ENCODE measurements at regions not wholly inside any gene's neighbourhood (a gene's known extent, or its start where the extent isn't known, plus 50 kb on each side); places are given as distances from the start of the nearest gene placed in this dataset.
"Not testable (repeated sequence)": the region's sequence is repeated elsewhere in the genome, so short reads cannot be mapped to it uniquely, and the experiment has no call there.

DNA sequence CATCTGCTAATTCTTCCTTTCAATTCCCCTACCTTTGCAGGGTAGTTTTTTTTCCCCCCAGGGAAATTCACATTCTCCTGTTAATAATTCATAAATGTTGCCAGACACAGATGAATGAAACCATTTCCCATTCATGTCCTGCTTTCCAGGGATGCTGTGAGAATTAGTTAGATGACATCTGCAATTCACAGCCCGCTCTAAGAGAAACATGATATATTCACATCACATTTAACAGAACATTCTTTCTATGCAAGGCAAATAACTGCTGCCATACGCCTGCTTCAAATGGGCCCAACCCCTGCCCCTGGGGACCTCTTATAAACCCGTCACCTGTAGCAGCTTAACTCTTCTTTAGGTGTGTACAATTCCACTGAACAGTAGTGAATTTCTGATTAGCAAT lies 110.6 kb upstream of the CTAGE1 start:
- H3K4me2 ChIP-seq (replicated peaks; ENCODE audit: extremely low read depth, low read length, poor library complexity, severe bottlenecking): no peak overlapping the region
- H3K4me1 ChIP-seq (ENCODE audit: control insufficient read depth in 1 of 2, insufficient read depth in 2 of 2, low read length in 2 of 2): no peaks in the 10 kb centered on the region
- H3K27ac Mint-ChIP-seq: no peak overlapping the region
- H3K27me3 Mint-ChIP-seq (ENCODE audit: low read depth in 3 of 3): no peaks in the 10 kb centered on the region
- H3K4me3 ChIP-seq (replicated peaks in 1 of 3; ENCODE audit: low read depth in 2 of 3, low read length in 3 of 3): no peak overlapping the region
- no peaks in the 10 kb centered on the region for H3K36me3 Mint-ChIP-seq
- no peak overlapping the region for H3K27ac ChIP-seq (ENCODE audit: low read depth in 1 of 2, low read length in 2 of 2)
- intact Hi-C loops (cut with micrococcal nuclease): no loop called here
- DNase-seq: no peak
- H3K4me3 Mint-ChIP-seq: no peak overlapping the region
- no peaks in the 10 kb centered on the region for H3K4me1 Mint-ChIP-seq
- no peak overlapping the region for H2AFZ ChIP-seq (ENCODE audit: insufficient read depth, low read depth, low read length, poor library complexity, severe bottlenecking)
- WGBS (ENCODE audit: insufficient coverage): no CpG with 5 or more reads among the region's 3 CpGs
- no peaks in the 10 kb centered on the region for H3K36me3 ChIP-seq (replicated peaks in 1 of 2; ENCODE audit: control insufficient read depth in 1 of 2, insufficient read depth in 2 of 2, low read length in 2 of 2)
- H3K27me3 ChIP-seq (ENCODE audit: control insufficient read depth in 2 of 2, insufficient read depth in 2 of 2, low read length in 2 of 2): no peaks in the 10 kb centered on the region
- H4K20me1 ChIP-seq (ENCODE audit: insufficient read depth, low read length): no peaks in the 10 kb centered on the region
- peaks cover 0 to 24% (median 13%) of the 10 kb centered on the region in 7 donors for H3K9me3 Mint-ChIP-seq
- H3K9ac ChIP-seq (ENCODE audit: insufficient read depth, low read length, poor library complexity, severe bottlenecking): no peak overlapping the region
- no peaks in the 10 kb centered on the region for H3K79me2 ChIP-seq (ENCODE audit: insufficient read depth, low read length)
- TF ChIP-seq CTCF (IDR thresholded peaks at IDR 0.05): no peak
- H3K9me3 ChIP-seq (replicated peaks in 1 of 2; ENCODE audit: control insufficient read depth in 1 of 2, insufficient read depth in 1 of 2, low read length in 2 of 2): peaks cover 0 to 13% of the 10 kb centered on the region in 2 donors

DNA sequence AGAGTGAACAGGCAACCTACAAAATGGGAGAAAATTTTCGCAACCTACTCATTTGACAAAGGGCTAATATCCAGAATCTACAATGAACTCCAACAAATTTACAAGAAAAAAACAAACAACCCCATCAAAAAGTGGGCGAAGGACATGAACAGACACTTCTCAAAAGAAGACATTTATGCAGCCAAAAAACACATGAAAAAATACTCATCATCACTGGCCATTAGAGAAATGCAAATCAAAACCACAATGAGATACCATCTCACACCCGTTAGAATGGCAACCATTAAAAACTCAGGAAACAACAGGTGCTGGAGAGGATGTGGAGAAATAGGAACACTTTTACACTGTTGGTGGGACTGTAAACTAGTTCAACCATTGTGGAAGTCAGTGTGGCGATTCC lies 117.0 kb upstream of the CTAGE1 start:
- H3K4me3 Mint-ChIP-seq; H3K27me3 ChIP-seq (ENCODE audit: control insufficient read depth in 2 of 2, insufficient read depth in 2 of 2, low read length in 2 of 2); H2AFZ ChIP-seq (ENCODE audit: insufficient read depth, low read depth, low read length, poor library complexity, severe bottlenecking); H3K4me3 ChIP-seq (replicated peaks in 1 of 3; ENCODE audit: low read depth in 2 of 3, low read length in 3 of 3); H3K36me3 Mint-ChIP-seq; H4K20me1 ChIP-seq (ENCODE audit: insufficient read depth, low read length); H3K9ac ChIP-seq (ENCODE audit: insufficient read depth, low read length, poor library complexity, severe bottlenecking); H3K27ac ChIP-seq (ENCODE audit: low read depth in 1 of 2, low read length in 2 of 2); intact Hi-C loops (cut with micrococcal nuclease); H3K79me2 ChIP-seq (ENCODE audit: insufficient read depth, low read length); H3K4me2 ChIP-seq (replicated peaks; ENCODE audit: extremely low read depth, low read length, poor library complexity, severe bottlenecking); H3K4me1 Mint-ChIP-seq; H3K27me3 Mint-ChIP-seq (ENCODE audit: low read depth in 3 of 3); DNase-seq; H3K9me3 ChIP-seq (replicated peaks in 1 of 2; ENCODE audit: control insufficient read depth in 1 of 2, insufficient read depth in 1 of 2, low read length in 2 of 2); H3K4me1 ChIP-seq (ENCODE audit: control insufficient read depth in 1 of 2, insufficient read depth in 2 of 2, low read length in 2 of 2); H3K36me3 ChIP-seq (replicated peaks in 1 of 2; ENCODE audit: control insufficient read depth in 1 of 2, insufficient read depth in 2 of 2, low read length in 2 of 2); H3K27ac Mint-ChIP-seq: not testable (repeated sequence)
- peaks cover 2 to 14% (median 7%) of the 10 kb centered on the region in 7 donors for H3K9me3 Mint-ChIP-seq
- no CpG with 5 or more reads among the region's 4 CpGs for WGBS (ENCODE audit: insufficient coverage)

Data from CD14-positive monocyte (primary cell).